K562 (cell line): ENCODE measurements at regions not wholly inside any gene's neighbourhood (a gene's known extent, or its start where the extent isn't known, plus 50 kb on each side); places are given as distances from the start of the nearest gene placed in this dataset.

Experiments used
- GTF3C2 ChIP-seq: IDR thresholded peaks from 3 replicates; pipeline ENCODE4 v1.6.1; 2011; ENCODE audit warnings: borderline replicate concordance, mild to moderate bottlenecking, moderate library complexity; ENCODE audit not compliant: insufficient read length; ENCODE audit errors: extremely low read depth
- SPI1 ChIP-seq: IDR thresholded peaks from 2 replicates; pipeline ENCODE4 v1.6.1; 2011; ENCODE audit warnings: low read depth, low read length, control low read depth, borderline replicate concordance
- ZNF124 ChIP-seq: sonication (generic); formaldehyde crosslinking; IDR thresholded peaks from 2 replicates; pipeline ENCODE4 v1.8.1; 2022; ENCODE audit warnings: missing genetic modification reagents
- ZNF609 ChIP-seq: sonication (generic); formaldehyde crosslinking; IDR thresholded peaks from 2 replicates; pipeline ENCODE4 v1.8.1; 2023; ENCODE audit warnings: missing genetic modification reagents, mild to moderate bottlenecking, borderline replicate concordance

DNA sequence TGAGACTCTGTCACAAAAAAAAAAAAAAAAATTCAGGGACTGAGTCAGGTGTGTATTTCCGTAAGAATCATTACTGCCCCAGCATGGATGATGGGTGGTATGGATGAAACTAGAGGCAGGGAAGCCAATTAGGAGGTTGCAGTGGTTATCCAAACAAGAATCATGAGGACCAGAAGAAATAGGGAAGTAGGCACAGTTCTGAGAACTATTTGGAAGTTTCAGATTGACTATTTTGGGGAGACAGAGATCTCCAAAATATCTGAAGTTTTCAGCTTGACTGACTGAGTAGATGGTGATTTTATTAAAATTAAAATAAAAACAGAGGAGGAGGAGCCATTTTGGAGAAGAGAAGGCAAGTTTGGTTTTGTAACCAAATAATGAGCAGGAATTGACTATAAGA, 119.4 kb upstream of the NRBF2 start (continued):
- no peak for TF ChIP-seq ZNF609
- TF ChIP-seq GTF3C2, result no peak
- TF ChIP-seq SPI1, result no peak
- no peak for TF ChIP-seq ZNF124 (CRISPR knock-in tag)
